OCI-M2 (cell line): ENCODE measurements at regions not wholly inside any gene's neighbourhood (a gene's known extent, or its start where the extent isn't known, plus 50 kb on each side); places are given as distances from the start of the nearest gene placed in this dataset.
"Not testable (repeated sequence)": the region's sequence is repeated elsewhere in the genome, so short reads cannot be mapped to it uniquely, and the experiment has no call there.

Source experiments
- DNase-seq: peaks from one replicate; lab custom pipeline; 2025; ENCODE audit not compliant: unreplicated experiment; lab: John Stamatoyannopoulos, UW

DNA sequence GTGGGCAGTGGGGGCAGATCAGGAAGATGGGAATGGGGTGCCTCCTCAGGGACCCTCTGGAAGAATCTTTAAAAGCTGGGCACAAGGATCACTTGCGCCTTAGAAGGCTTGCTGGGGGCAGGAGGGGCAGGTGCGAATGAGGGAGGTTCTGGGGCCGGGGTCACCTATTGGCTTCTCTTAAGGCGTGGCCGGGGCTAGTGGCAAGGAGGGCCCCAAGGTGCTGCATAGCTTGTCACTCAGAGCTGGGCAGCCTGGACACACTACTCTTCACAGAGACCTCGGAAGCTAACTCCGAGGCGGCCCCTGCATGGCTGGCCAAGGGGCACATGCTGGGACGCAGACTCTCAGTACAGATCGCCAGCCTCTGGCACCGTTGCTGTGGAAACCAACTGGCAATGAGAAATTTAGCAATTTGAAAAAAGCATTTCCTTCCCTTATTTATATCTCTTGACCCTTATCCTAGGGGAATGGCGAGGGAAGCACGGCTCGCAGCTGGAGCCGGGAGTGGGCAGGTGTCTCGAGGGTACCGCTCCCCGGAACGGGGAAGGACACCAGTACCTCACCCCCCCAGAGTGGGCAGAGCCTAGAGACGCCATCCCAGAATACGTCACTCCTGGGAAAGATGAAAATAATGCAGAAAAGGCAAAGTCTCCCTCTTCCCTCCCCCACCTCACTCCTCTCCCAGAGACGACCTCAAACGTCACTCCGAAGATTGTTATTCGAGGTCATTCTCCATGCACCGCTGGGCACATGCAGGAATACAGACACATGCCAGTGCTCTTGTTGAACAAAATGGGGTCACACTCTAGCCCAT is 188.1 kb downstream of the CTTN start:
- DNase-seq: no peak

GRCh38 chr11:70587075-70587389 is 188.7 kb downstream of the CTTN start:
- no peak for DNase-seq

DNA sequence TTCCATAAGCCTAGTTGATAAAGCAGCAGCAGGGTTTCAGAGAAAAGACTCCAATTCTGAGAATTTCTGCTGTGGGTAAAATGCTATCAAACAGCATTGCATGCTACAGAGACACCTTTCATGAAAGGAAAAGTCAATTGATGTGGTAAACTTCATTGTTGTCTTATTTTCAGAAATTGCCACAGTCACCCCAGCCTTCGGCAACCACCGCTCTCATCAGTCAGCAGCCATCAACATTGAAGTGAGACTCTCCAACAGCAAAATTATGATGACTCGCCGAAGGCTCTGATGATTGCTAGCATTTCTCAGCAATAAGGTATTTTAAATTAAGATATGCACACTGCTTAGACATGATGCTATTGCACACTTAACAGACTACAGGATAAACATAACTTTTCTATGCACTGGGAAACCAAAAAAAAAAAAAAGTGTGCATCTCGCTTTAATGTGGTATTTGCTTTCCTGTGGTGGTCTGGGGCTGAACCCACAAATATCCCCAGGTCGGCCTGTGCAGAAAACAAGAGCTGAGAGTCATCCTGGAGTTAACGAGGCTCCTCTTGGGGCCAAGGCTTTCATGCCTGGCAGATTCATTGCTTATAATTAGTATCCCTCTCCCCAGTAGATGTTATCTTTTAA is 192.1 kb downstream of the CTTN start:
- no peak for DNase-seq

GRCh38 chr11:70592641-70593165 is 194.4 kb downstream of the CTTN start:
- no peak for DNase-seq

DNA sequence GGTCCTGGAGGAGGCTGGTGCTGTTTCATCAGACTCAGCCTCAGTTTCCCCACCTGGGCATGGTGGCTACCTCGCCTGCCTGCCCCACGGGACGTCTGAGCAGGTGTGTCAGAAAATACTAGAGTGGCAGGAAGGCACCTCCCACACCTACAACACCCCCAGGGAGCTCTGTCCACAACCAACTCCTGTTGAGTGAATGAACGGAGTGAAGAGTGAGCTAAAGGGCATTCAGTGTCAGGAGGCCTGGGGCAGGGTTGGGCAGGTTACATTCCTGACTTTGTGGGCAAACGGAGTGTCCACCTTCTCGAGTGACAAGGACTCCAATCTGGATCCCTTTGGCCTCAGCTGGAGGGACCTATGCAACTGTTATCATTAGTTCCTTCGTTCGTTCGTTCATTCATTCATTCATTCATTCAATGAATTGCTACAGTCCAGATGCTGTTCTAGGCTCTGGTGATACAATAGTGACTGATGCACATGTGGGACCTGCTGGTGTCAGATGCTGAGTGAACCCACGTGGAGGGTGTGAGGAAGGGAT is 195.2 kb downstream of the CTTN start:
- DNase-seq: no peak

DNA sequence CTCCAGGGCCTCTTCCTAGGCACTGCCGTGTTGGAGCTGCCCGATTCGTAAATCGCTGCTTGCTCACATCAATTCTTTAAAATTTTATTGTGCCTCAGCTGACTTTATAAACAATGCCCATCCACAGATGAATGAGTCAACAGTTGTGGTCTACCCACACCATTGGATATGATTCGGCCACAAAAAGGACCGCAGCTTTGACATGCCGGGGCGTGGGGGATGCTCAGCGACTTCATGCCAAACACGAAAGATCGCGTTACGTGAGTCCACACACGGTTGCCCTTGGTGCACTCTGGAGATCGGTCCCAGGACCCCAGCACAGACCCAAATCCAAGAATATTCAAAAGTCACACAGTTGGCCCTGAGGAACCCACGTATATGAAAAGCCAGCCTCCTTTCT is 195.7 kb downstream of the CTTN start:
- DNase-seq: no peak

DNA sequence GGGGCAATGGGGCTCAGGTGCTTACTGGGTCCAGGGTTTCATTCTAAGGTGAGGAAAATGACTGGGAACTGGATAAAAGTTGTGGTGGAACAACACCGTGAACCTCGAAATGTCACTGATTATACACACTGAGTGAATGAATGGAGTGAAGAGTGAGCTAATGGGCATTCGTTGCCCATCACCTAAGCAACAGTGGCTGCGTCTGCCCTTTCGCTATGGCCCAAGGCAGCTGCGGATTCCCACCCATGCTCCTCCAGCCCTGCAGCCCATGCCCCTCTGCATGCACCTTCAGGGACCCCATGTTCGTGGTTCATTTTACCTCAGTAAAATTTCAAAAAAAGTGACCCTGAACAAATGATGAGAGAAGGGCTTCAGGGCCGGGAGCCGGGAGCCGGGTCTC is 196.3 kb downstream of the CTTN start:
- DNase-seq: no peak

DNA sequence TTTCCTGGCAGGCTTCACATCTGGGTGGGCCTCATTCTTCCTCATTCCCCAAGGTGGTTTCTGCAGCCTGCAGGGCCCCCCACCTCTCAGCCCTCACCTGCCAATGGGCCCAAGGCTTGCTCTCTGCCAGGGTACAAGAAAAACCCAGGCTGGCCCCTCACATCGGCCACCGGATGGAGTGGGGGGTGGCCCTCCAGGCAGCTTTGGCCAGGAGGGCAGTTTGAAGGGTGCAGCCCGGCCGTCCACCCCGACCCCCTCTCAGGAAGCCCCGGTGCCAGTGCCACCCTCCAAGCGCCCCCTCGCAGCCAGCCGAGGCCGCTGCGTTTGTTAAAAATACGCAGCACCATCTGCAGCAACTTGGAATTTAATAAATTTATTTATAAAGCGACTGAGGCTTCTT is 196.7 kb downstream of the CTTN start:
- DNase-seq: no peak

GRCh38 chr11:70595452-70595851 is 197.1 kb downstream of the CTTN start:
- DNase-seq: no peak

GRCh38 chr11:70596091-70596490 is 197.8 kb downstream of the CTTN start:
- no peak for DNase-seq

DNA sequence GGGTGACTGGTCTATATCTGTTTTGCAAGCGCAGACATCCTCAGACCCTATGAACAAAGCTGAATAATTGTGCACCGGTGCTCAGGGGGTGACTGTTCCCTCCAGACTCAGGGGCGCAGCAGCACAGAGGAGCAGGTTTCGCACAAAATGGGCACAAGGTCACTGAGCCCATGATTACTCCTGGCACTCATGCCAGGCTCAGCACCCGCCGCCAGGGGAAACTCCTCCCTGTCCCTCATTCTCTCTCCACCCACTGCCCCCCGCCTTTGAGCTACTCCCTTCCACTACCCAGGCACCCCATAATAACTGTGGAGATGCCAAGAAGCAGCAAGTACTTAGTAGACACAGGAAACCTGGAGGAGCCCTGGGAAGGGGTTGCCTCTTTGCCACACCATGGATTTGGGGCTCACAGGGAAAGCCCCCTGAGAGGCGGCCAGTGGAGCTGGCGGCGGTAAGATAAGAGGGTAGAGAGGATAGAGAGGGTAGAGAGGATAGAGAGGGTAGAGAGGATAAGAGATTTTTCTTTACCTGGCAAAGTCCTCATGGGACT is 198.8 kb downstream of the CTTN start:
- no peak for DNase-seq

DNA sequence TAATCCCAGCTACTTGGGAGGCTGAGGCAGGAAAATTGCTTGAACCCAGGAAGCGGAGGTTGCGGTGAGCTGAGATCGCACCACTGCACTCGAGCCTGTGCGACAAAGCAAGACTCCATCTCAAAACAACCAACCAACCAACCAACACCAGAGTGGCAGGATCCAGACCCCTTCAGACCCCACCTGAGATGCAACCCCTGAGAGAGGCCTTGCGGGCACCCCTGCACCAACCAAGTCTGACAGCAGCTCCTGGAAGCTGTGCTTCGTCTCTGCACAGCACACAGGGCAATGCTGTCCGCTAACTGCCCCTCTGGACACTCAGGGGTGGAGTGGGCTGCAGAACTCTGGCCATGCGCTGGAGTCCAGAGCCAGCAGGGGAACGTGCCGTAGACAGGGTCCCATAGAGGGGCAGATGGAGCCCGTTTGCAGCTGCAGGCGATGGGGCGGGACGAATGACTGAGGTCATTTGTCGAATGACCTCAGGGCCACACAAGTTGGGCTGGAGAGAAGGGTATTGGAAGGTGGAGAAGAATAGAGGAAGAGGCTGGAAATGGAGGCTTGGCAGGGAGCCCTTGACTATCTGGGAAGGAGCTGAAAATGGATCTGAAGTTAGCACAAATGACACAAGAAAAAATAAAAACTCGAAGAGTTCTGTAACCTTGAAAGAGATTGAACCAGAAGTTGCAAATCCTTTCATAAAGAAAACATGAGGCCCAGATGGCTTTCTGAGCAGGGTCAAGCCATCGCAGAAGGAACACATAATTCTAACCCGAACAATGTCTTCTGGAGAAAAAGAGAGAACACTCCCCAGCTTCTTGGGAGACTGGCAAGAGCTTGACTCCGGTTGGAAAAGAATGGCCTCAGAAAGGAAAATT is 199.7 kb downstream of the CTTN start:
- no peak for DNase-seq

- not testable (repeated sequence) for DNase-seq
These were observed 202.6 kb downstream of the CTTN start for GRCh38 chr11:70600911-70601415.

GRCh38 chr11:70601861-70602538 is 203.7 kb downstream of the CTTN start:
- DNase-seq: no peak

- no peak for DNase-seq
These were observed 204.9 kb downstream of the CTTN start for GRCh38 chr11:70603114-70603755.

DNA sequence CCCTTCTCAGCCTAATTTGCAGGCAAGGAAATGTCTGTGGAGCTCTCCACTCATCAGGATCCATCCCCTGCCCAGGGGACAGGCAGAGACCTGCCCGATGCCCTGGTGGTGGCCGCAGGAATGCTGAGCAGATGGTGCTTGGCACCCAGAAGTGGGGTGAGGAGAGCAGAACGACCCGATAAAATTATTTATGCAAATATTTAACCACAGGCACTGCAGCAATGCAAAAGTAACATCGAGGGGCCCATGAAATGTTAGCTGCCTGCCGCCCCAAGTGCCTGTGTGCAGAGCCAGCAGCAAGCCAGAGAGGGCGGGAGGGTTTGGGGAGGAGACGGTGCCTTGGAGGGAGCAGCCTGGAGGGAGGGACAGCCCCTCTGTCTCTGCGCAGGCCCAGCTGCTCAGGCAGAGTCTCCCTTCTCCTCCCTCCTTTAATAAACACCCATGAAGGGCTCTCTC is 205.5 kb downstream of the CTTN start:
- no peak for DNase-seq

DNA sequence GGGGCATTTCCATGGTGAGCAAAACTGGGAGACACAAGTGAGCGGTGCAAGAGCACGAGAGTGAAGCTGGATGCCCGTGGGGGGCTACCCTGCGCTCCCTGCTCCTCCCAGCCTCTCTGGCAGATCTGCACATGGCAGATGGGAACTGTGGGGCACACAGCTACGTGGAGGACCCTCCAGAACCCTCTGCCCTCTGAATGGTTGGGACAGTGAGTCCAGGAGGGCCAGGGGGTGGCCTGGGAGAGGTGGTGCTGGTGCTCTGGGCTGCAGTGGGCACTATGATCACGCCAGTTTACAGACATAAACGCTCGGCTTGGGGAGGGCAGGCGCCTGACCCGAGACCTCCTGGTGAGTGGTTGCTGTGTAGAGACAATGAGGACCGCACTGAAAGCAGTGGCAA is 205.9 kb downstream of the CTTN start:
- DNase-seq: no peak

GRCh38 chr11:70604630-70605467 is 206.5 kb downstream of the CTTN start:
- no peak for DNase-seq

DNA sequence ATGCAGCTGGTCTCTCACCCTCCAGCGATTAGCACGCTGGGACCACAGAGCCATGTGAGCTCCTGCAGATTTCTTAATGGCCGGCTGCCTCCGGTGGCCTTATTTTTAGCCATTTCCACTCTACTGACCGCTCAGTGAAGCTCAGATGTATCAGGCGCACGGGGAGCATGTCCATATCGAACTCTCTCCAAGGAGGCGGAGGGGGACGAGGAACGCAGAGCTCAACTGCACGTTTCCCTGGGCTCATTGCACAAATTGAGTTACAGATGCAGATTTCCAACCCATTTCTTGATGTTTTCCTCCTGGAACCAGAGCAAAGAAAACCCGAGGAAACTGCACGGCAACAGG is 207.1 kb downstream of the CTTN start:
- no peak for DNase-seq
